HG02763 (cell line): ENCODE measurements at regions not wholly inside any gene's neighbourhood (a gene's known extent, or its start where the extent isn't known, plus 50 kb on each side); places are given as distances from the start of the nearest gene placed in this dataset.
"Not testable (repeated sequence)": the region's sequence is repeated elsewhere in the genome, so short reads cannot be mapped to it uniquely, and the experiment has no call there.

Source experiments
- ATAC-seq: cut with Tn5 transposase; IDR thresholded peaks from one replicate; pipeline ENCODE4 v1.9.1; 2021; ENCODE audit warnings: mild to moderate bottlenecking, moderate library complexity; ENCODE audit not compliant: unreplicated experiment

- ATAC-seq, result no peak
Measured at GRCh38 chr18:66013969-66014368, 263.2 kb downstream of the CDH7 start.

- ATAC-seq, result no peak
Measured at GRCh38 chr18:66011916-66012315, 261.1 kb downstream of the CDH7 start.

DNA sequence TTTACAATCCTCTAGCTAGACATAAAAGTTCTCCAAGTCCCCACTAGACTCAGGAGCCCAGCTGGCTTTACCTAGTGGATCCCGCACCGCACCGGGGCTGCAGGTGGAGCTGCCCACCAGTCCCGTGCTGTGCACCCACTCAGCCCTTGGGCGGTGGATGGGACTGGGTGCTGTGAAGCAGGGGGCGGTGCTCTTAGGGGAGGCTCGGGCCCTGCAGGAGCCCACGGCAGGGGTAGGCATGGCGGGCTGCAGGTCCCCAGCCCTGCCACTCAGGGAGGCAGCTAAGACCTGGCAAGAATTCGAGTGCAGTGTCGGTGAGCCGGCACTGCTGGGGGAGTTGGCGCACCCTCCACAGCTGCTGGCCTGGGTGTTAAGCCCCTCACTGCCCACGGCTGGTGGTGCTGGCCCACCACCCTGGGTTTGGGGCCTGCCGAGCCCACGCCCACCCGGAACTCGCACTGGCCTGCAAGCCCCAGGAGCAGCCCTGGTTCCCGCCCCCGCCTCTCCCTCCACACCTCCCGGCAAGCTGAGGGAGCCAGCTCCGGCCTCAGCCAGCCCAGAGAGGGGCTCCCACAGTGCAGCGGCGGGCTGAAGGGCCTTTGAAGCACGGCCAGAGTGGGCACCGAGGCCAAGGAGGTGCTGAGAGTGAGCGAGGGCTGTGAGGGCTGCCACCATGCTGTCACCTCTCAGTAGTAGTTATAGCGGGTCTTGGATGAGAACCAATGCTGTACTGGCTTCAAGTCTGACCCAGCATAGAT lies 255.2 kb downstream of the CDH7 start:
- ATAC-seq, result no peak

GRCh38 chr18:65998971-65999700 lies 248.3 kb downstream of the CDH7 start:
- not testable (repeated sequence) for ATAC-seq

GRCh38 chr18:65995206-65995605 lies 244.4 kb downstream of the CDH7 start:
- no peak for ATAC-seq

DNA sequence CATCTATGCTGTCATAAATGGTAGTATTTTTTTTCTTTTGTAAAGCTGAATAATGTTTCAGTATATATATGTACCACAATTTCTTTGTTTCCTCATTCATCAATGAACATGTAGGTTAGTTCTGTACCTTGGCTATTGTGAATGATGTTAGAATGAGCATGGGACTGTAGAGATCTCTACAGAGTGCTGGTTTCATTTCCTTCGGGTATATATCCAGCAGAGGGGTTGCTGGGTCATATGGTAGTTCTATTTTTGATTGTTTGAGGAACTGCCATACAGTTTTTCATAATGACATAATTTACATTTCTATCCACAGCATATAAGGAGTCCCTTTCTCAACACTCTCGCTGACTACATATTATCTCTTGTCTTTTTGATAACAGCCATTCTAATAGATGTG lies 243.5 kb downstream of the CDH7 start:
- ATAC-seq, result no peak

- ATAC-seq, result no peak
Measured at GRCh38 chr18:65990944-65991708, 240.3 kb downstream of the CDH7 start.

GRCh38 chr18:65990174-65990690 lies 239.4 kb downstream of the CDH7 start:
- ATAC-seq, result no peak

- ATAC-seq, result no peak
Measured at GRCh38 chr18:65988972-65989371, 238.2 kb downstream of the CDH7 start.

GRCh38 chr18:65988386-65988785 lies 237.6 kb downstream of the CDH7 start:
- ATAC-seq, result no peak

GRCh38 chr18:65983750-65984149 lies 232.9 kb downstream of the CDH7 start:
- no peak for ATAC-seq

GRCh38 chr18:65975536-65975935 lies 224.7 kb downstream of the CDH7 start:
- ATAC-seq, result no peak

DNA sequence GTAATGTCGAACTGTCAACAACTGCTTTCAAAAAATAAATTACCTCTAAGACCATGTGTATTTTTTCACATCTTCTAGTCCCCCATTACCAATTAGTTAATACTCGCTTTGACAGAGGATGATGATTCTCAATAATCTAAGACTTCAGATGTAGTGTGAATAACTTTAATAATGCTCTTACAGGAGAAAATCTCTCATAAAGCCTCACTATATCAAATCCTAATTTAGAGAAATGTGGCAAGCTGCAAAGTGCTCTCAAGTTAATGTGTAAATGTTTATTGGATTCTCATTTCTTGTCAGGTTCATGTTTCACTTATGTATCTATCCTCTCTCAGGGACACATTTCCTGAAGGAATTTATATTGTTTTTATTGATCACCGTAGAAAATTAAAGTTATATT lies 223.9 kb downstream of the CDH7 start:
- ATAC-seq, result no peak

DNA sequence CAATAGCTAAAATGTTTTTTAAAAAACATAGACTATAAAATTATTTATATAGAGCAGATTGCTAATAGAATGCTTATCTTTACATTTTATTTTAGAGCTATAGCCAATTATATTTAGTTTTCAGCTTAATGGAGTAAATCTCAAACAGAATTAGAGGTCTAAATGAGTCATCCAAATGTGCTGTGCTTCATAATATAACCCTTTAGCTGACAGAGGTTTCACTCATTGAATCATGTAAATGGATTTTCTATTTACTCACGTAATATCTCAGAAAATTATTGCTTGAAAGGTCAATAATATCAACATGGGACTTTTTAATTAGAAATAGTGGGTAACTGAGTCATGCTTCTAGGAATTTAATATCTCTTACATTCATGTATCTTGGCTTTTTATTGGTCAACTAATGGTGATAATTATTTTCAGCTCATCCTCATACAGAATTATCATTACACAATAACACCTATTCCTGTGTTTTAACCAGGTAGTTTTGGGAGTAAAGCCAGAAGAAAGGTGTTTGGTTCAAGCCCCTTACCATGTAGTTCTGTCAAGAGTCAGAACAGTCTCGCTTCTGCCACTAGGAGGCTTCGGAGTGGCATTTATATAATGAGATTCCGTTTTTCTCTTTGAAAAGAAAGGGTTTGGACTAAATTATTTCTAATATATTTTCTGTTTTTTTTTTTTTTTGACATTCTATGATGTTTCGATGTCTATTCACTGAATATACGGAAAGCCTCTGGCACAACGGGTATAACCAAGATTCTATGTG lies 217.6 kb downstream of the CDH7 start:
- ATAC-seq, result no peak

DNA sequence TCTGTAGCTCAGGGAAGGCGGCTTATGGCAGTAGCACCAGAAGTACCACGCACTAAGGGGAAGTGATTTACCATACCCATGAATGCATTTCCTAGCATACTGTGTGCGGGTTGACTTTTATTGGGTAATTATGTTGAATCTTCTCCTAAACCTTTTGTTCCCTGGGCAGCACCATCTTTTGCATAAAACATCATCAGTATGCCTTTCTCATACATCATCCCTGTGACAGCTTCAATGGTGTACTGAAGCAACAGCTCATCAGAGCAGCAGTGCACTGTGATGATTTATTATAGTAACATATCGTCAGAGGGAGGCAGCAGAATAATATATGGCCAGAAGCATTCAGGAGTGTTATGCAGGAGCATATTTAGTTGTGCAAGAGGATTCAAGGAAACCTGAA lies 204.9 kb downstream of the CDH7 start:
- no peak for ATAC-seq

GRCh38 chr18:65954372-65954771 lies 203.6 kb downstream of the CDH7 start:
- ATAC-seq, result no peak

GRCh38 chr18:65946777-65947176 lies 196.0 kb downstream of the CDH7 start:
- no peak for ATAC-seq

DNA sequence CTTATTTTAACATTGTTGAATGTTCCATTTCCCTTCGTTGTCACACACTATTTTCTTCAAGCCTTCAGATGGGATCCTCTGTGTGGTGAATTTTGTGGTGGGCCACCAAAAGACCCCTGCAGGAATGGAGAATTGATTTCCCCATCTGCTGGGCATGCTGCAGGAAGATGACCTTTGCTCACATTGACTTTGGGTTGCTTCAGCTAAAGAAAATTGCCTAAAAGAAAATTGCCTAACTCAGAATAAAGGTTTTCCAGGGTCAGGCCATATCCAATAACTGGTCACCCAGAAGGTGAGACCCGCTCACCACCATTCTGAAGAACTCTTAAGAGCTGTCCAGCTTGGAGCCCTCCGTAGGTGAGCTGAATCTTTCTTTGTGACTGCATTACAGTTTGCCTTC lies 192.5 kb downstream of the CDH7 start:
- no peak for ATAC-seq

DNA sequence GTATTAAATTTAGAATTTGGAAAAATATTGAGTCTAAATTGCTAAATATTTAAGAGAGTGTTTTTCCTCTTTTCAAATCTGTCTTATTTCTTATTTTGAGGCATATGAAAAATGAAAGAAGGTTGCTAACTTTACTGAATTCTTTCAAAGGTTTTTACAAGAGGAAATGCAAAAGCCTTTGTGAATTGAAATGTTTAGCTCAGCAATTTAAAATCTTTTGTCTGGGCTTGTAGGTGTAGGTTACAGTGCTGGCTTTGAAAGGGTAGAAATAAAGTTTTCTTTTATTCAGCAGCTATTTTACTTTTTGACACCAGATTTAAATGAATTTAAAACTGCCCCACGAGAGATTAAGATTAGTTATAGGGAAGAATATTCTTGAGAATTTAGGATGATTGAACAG lies 192.0 kb downstream of the CDH7 start:
- no peak for ATAC-seq

GRCh38 chr18:65942104-65942503 lies 191.3 kb downstream of the CDH7 start:
- ATAC-seq, result no peak

GRCh38 chr18:65941482-65941881 lies 190.7 kb downstream of the CDH7 start:
- no peak for ATAC-seq
